Activated effector memory CD4-positive, alpha-beta T cell treated with Interleukin-2 at 50 U/mL for 16 hours (primary cell): ENCODE measurements at regions not wholly inside any gene's neighbourhood (a gene's known extent, or its start where the extent isn't known, plus 50 kb on each side); places are given as distances from the start of the nearest gene placed in this dataset.

ENCODE experiments used
- DNase-seq: peaks from one replicate; pipeline ENCODE4 v3.0.0-alpha.2; 2020

DNA sequence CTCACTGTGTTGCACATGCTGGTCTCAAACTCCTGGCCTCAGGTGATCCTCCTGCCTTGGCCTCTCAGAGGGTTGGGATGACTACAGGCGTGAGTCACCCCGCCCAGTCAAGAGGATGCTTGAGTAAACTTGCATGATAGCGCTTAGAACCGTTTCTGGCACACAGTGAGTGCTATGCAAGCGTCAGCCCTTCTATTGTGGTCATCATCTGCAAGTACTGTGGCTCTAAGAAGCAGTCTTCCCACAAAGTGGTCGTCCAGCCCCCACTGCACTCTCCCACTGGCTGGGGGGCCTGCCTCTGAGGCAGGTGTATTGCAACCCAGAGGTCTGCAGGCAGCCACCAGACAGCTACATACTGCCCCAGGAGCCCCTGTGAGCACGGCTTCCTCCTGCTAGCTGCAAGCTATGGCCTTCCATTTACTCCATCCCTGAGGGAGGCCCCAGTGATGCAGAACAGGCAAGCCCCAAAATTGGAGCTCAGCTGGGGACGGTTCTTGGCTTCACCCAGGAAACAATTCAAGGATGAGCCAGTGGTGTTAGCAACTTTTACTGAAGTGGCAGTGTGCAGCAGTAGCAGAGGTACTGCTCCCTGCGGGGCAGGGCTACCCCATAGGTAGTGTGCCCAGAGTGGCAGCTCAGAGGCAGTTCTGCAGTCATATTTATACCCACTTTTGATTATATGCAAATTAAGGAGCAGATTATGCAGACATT is 95.4 kb downstream of the LSM3 start:
- DNase-seq = no peak

GRCh38 chr3:14274612-14274936 is 96.0 kb downstream of the LSM3 start:
- DNase-seq = no peak

DNA sequence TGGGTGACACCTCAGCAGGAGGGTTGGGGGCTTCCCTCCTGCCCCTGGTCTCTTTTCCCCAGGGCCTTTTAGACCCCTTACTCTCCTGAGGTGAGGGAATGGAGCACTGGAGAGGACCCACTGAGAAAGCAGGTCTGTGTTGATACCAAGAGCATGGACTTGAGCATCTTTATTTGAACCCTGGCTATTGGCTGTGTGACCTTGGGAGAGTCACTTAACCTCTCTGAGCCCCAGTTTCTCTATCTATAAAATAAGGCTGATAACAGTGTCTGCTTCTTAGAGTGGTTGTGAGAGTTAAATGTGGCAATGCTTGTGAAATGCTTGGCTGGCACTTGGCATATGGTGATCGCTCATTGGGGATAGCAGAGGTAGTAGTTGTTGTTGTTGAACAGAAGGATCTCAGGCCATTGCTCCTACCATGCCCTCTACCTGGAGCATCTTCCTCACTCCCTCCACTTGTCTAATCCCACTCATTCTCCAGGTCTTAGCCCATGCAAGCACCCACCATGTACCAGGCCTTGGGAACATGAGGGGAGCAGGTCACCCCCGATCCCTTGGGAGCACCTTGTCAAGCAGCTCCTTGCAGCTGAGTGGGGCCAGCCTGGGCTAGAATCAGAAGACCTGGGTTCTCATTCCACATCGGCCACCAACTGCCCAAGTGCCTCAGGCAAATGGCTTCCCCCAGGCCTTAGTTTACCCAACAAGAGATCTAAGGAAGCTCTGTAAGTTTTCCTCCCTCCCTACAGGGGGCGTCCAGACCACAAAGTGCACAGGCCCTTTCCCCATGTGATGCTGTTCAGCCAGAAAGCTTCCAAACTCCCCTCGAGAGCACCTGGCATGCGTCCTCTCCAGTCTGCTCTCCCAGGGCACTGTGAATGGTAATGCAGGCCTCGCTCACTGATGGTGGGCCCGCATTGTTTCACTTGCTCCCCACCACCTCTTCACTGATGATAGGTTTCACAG is 96.7 kb downstream of the LSM3 start:
- DNase-seq = no peak

GRCh38 chr3:14275962-14276909 is 97.6 kb downstream of the LSM3 start:
- no peak for DNase-seq

- DNase-seq = no peak
These were observed 98.9 kb downstream of the LSM3 start for GRCh38 chr3:14277557-14277956.

DNA sequence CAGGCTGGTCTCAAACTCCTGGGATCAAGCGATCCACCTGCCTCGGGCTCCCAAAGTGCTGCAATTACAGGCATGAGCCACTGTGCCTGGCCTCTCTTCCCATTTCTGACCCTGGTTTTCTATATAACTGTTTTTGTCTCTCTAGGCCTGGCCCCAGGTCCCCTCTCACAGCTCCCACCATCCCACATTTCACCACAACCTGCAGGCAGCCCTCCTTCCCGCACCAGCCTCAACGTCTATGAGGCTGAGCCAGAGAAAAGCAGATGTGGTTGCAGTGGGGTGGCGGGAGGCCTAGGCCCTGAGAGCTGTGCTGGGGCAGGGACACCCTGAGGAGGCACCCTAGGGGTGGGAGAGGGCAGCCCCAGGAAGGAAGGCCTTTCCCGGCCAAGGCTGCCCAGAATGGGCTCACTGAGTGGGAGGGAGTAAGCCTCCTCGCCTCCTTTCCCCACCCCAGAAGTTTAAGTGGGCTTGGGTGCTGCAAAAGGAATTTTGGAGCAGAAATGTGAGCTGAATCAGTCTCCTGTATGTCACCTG is 99.7 kb downstream of the LSM3 start:
- no peak for DNase-seq

DNA sequence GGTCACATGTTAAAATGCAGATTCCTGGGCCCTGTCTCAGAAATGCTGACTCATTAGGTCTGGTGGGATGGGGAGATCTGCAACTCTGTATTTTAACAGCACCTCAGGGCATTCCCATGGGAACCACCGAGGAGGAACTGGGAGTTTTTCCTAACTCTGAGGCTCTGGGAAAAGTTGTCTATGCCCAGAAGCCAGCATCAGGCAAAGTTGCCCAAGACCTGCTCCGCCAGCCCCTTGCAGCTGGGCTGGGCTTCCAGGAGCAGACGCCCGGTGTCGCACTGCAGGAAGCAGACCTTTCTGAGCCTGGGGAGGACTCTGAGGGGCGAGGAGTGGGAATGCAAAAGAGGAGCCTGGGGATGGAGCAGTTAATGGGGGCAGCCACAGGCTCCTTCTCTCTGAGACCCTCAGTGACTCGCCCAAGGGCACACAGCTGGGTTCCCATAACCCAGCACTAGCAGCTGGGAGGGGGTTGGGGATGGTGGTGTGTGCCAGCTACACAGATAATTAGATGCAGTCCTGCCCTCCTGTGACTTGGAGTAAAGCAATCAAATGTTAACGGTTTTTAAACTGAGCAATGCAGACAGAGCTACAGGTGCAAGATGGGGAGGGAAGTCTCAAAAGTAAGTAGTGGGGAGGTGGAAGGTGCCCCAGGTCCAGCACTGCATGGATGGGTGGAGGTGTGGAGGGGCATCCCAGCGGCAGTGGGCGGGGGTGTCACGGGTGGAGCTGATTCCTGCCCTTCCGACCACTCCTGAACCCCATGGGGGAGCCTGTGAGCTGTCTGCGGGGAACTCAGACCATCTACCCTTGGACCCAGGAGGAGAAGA is 100.4 kb downstream of the LSM3 start:
- no peak for DNase-seq

GRCh38 chr3:14279626-14280061 is 101.0 kb downstream of the LSM3 start:
- DNase-seq = no peak

DNA sequence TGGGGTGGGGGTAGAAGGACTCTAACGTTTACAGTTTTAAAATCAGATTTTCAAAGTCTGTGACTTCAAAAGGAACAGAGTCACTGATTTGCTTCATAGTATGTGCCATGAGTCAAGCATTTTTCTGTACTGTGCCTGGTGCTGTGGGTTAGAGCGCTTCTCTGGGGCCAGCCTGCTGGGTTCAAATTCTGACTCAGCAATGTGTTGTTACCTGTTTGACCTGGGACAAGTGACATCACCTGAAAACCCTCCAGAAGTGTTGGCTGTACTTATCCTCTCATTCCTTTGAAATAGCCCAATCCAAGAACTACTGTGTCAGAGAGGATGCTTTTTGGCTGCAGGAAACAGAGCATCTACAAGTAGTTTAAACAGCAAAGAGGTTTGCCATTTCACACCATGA is 101.7 kb downstream of the LSM3 start:
- DNase-seq = no peak

- no peak for DNase-seq
These were observed 102.4 kb downstream of the LSM3 start for GRCh38 chr3:14281053-14281452.

DNA sequence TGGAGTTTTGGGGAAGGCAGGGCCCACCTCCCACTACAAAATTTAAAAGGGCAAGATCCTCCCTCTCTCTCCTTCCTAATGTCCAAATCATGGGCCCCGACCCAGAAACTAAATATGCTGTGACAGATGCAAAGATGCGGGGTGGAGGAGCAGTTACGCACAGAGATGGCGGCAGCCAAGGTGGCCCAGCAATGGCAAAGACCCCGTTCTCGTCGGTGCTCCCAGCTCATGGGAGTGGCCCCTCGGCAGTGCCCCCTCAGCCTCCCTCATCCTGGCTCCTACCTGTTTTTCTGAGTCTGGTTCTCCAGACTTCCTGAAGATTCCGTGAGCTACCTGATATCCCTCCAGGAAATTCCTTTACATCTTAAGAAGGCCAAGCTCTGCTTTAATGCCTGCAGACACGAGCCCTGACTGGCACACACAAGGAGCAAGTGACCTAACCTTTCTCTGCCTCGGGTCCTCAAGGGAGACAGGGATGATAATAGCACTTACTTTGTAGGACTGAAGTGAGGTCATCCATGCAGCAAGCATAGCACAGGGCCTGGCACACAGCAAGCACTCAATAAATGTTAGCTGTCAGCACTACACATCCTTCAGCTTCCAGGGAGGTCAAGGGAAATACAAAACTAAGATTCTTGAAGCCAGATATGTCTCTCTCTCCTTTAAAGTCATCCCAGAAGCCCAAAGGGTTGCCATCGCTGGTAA is 103.5 kb downstream of the LSM3 start:
- no peak for DNase-seq

DNA sequence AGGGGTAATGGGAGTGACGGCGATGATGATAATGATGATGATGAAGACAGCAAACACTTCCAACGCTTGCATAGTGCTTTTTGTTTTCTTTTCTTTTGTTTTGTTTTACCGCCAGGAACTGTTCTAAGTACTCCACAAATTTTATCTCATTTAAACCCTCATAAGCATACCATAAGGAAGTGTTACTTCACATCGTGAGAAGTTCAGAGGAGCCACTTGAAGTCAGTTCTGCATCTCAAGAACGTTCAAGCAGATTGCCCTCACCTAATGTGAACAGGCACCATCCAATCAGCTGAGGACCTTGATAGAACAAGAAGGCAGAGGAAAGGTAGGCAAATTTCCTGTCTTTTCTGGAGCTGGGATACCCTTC is 104.1 kb downstream of the LSM3 start:
- DNase-seq = no peak

GRCh38 chr3:14283092-14283812 is 104.6 kb downstream of the LSM3 start:
- DNase-seq = no peak

DNA sequence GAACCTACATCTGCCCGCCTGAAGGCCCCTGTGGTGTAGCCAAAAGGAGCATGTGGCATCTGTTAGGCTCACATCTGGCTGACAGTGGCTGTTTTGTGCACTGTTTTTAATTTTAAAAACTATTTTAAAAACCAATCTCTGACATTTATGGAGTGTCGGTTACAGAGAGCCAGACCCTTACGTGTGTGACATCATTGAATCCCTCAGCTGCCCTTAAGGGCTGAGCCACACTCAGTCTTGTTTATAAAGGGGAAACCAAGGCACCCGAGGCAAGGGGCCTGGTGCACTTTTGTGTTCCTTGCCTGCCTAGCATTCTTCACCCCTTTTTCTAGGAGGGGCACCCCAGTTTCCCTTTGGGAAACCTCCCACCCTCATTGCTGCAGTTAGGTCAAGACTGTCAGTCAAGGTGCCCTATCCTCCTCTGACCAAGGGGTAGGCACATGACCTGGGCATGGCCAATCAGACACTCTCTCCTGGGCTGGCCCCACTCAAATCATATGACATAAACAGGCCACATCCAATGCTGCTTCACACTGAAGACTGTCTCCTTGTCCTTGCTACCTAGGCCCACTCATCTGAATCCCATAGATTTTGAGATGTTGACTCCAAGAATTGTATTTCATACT is 105.3 kb downstream of the LSM3 start:
- no peak for DNase-seq

DNA sequence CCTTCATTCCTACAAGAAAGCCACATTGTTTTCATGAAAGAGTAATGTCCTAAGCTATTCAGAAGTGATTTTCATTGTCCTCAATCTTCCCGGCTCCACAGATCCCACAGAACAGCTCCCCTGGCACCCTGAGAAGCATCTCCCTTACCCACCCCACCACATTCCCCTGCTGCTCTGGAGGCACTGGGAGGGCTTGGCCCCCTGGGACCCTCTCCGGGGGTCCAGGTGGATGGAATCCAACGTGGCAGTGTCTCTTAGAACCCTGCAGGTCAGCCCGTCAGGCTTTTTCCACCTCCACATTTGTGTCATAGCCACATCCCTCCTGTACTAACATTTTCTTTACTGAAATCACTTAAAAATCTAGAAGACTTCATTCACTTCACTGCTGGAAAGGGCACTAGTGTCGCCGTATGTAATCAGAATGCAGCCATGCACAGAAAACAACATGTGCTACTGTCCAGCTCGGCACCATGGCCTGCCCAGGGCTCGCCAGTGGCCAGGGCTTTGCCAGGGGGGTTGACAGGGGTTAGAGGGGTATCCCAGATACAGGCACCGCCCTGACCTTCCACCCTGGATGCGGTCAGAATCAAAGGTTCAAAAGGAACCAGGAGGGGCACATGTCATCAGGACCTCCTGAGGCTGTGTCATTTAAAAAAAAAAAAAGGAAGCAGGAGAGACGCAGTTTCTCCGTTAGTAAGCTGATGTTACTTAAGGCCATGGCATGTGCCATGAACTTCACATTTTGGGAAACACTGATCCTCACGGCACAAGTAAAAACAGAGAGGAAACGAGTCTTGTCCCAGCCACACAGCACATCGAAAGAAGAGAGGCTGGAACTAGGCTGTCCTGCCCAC is 106.3 kb downstream of the LSM3 start:
- no peak for DNase-seq

GRCh38 chr3:14285548-14285925 is 106.9 kb downstream of the LSM3 start:
- no peak for DNase-seq

GRCh38 chr3:14286887-14287500 is 108.4 kb downstream of the LSM3 start:
- DNase-seq = no peak

- no peak for DNase-seq
These were observed 109.7 kb downstream of the LSM3 start for GRCh38 chr3:14288177-14288788.
